ENCODE measurements at regions not wholly inside any gene's neighbourhood (a gene's known extent, or its start where the extent isn't known, plus 50 kb on each side); places are given as distances from the start of the nearest gene placed in this dataset.

GRCh38 chr2:18479947-18480369 is 80.5 kb downstream of the RDH14 start:
- H3K4me3 Mint-ChIP-seq (ENCODE audit: unreplicated experiment) = no peak overlapping the region
- no peak for TF ChIP-seq CTCF (IDR thresholded peaks at IDR 0.05)
- no peaks in the 10 kb centered on the region for H3K27me3 Mint-ChIP-seq (ENCODE audit: low read depth)
- H3K27ac Mint-ChIP-seq (ENCODE audit: unreplicated experiment) = no peak overlapping the region
- DNase-seq (ENCODE audit: low spot score) = no peak
- H3K9me3 Mint-ChIP-seq (ENCODE audit: low read depth) = no peaks in the 10 kb centered on the region
- no peaks in the 10 kb centered on the region for H3K36me3 Mint-ChIP-seq (ENCODE audit: low read depth)
- peaks cover 9% of the 10 kb centered on the region for H3K4me1 Mint-ChIP-seq (ENCODE audit: low read depth)

- Mint-ChIP-seq H3K4me3 (ENCODE audit: unreplicated experiment) (no peak overlapping the region), H3K27ac (ENCODE audit: unreplicated experiment) (no peak overlapping the region), H3K9me3 (ENCODE audit: low read depth) (no peaks in the 10 kb centered on the region), H3K36me3 (ENCODE audit: low read depth) (no peaks in the 10 kb centered on the region), H3K27me3 (ENCODE audit: low read depth) (no peaks in the 10 kb centered on the region), H3K4me1 (ENCODE audit: low read depth) (peaks cover 30% of the 10 kb centered on the region)
- DNase-seq (ENCODE audit: low spot score) = no peak
- no peak for TF ChIP-seq CTCF (IDR thresholded peaks at IDR 0.05)
These were observed 83.2 kb downstream of the RDH14 start for GRCh38 chr2:18477293-18477692.

DNA sequence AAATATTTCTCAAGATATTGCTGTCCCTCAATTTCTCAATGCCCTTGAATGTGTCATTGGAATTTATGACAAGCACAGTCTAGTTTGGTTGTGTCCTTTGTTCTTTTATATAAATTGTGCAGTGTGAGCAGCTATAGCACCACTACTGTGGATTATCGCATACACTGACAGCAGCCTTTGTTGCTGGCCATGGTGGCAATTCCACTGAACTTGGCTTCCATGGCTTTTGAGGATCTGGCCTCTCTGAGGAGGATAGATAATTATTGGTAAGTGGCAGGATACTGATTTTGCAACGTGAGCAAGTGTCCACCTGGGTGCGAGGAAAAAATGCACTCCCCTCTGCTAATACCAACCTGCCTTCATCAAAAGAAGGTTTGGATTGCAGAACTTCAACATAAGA is 84.0 kb downstream of the RDH14 start:
- Mint-ChIP-seq H3K4me3 (ENCODE audit: unreplicated experiment) (no peak overlapping the region), H3K27ac (ENCODE audit: unreplicated experiment) (no peak overlapping the region), H3K4me1 (ENCODE audit: low read depth) (peaks cover 30% of the 10 kb centered on the region), H3K9me3 (ENCODE audit: low read depth) (no peaks in the 10 kb centered on the region), H3K27me3 (ENCODE audit: low read depth) (no peaks in the 10 kb centered on the region), H3K36me3 (ENCODE audit: low read depth) (no peaks in the 10 kb centered on the region)
- DNase-seq (ENCODE audit: low spot score) = no peak
- TF ChIP-seq CTCF (IDR thresholded peaks at IDR 0.05) = no peak

DNA sequence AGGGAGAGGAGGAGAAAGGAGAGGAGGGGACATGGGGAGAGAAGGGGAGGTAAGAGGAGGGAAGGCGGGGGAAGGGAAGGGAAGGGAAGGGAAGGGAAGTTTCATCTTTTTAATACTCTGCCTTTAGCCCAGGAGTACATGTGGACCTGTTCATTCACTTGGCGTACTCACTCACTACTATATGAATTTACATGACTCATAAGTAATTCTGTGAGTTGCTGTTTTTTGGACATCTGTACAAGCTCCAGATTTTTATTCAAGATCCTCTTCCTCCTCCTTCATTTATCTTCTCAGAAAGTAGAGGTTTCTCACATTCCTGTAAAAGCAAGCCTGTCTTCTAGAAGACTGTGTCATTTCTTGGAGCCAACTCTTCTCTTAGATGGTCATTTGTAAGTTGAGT is 84.6 kb downstream of the RDH14 start:
- TF ChIP-seq CTCF (IDR thresholded peaks at IDR 0.05) = no peak
- no peaks in the 10 kb centered on the region for H3K27me3 Mint-ChIP-seq (ENCODE audit: low read depth)
- peaks cover 30% of the 10 kb centered on the region for H3K4me1 Mint-ChIP-seq (ENCODE audit: low read depth)

GRCh38 chr2:18474700-18475099 is 85.8 kb downstream of the RDH14 start:
- Mint-ChIP-seq H3K4me3 (ENCODE audit: unreplicated experiment) (no peak overlapping the region), H3K4me1 (ENCODE audit: low read depth) (peaks cover 22% of the 10 kb centered on the region), H3K27ac (ENCODE audit: unreplicated experiment) (no peak overlapping the region), H3K36me3 (ENCODE audit: low read depth) (no peaks in the 10 kb centered on the region), H3K9me3 (ENCODE audit: low read depth) (no peaks in the 10 kb centered on the region), H3K27me3 (ENCODE audit: low read depth) (no peaks in the 10 kb centered on the region)
- DNase-seq (ENCODE audit: low spot score) = no peak
- no peak for TF ChIP-seq CTCF (IDR thresholded peaks at IDR 0.05)

More for the DNA sequence above, 84.6 kb downstream of the RDH14 start:
- Mint-ChIP-seq H3K9me3 (ENCODE audit: low read depth) (no peaks in the 10 kb centered on the region), H3K4me3 (ENCODE audit: unreplicated experiment) (no peak overlapping the region), H3K27ac (ENCODE audit: unreplicated experiment) (no peak overlapping the region), H3K36me3 (ENCODE audit: low read depth) (no peaks in the 10 kb centered on the region)
- no peak for DNase-seq (ENCODE audit: low spot score)

Measured in chondrocyte (in vitro differentiated cells).